GM19328 (cell line): ENCODE measurements at regions not wholly inside any gene's neighbourhood (a gene's known extent, or its start where the extent isn't known, plus 50 kb on each side); places are given as distances from the start of the nearest gene placed in this dataset.

Source experiments
- ATAC-seq: cut with Tn5 transposase; IDR thresholded peaks from one replicate; pipeline ENCODE4 v1.9.1; 2021; ENCODE audit warnings: mild to moderate bottlenecking, moderate library complexity; ENCODE audit not compliant: unreplicated experiment

DNA sequence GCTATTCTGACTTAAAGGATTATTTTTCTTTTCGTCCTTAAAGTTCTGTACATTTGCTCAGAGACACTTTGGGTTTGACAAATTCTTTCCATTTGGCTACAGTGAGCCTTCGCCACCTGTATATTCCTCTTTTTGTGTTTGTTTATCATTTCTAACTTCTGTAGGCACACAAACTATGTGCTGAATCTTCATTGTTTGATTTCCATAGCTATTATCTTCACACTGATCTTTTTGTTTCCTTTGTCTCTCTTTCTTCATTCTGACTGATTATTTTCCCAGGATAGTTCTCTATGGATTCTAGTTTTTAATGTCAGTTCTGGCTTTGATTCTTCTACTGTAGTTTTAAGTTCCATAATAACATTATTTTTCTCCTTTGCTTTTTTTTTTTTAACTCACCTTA lies 350.2 kb downstream of the ZNF521 start:
- no peak for ATAC-seq

DNA sequence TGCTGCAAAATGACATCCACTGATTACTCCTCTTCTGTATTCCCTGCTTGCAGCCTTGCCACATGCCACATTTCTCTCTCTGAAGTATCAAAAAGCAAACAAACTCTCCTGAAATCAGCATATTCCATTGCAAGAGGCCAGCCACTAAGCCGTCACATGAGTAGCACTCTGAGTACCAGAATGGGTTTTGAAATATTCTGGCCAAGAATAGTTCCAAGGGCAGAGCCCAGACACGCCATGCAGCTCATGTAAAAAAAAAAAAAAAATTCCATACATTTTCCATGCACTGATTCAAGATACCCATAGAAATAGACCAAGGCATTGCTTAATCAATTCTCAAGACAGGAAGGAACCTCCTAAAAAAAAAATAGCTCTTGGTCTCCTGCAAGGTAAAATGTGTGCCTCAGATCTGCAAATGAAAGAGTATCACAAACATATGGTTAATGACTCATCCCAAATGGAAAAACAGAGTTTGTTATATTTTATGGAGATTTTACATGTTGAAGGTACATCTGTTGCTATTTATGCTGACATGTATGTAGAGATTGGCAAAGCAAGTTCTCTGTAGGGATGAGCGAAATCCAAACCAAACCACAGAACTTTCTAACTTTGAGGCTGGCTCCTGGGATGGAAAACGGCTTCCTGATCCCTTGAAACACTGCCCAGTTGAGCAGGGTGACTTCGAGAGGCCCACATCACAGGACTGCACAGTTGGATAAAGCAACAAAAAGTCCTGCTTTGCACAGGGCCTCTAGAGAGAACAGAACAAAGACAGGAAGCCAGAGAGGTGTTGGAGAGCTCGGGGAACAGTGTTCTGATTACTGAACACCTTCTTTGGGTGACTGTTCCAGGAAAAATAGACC lies 346.2 kb downstream of the ZNF521 start:
- no peak for ATAC-seq

DNA sequence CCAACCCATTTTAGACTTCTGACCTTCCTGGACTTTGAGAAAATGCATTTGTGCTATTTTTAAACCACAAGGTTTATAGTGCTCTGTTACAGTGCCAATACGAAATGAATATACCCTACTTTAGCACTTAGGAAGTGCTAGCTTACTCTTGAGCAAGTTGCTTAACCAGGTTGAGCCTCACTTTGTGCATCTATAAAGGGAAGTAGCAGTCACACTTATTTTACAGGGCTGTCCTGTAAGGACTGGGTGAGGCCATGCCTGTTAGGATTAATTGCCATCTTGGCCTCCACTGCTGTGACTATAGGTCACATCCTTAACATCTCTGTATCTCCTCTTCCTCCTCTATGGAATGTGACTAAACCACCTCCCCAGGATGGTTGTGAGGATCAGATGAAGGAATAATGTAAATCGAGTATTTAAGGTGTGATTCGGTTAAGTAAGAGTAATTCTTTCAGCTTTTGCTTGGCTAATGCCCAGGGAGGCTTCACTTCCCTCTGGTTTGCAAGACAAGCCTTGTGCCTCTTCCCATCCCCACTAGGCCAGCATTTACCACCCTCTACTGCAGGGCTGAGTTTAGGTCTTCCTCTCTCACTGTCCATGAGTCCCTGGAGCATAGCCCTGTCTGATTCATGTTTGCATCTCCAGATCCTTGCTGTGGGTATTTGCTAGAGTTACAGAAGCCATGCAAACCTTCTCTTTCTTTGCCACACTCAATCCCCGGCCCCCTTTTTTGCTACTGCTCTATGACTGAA lies 341.2 kb downstream of the ZNF521 start:
- no peak for ATAC-seq
